GM10266 (cell line): ENCODE measurements at regions not wholly inside any gene's neighbourhood (a gene's known extent, or its start where the extent isn't known, plus 50 kb on each side); places are given as distances from the start of the nearest gene placed in this dataset.

ENCODE experiments used
- DNase-seq: peaks from one replicate; pipeline ENCODE4 v3.0.0; 2012; ENCODE audit errors: extremely low spot score
- TF ChIP-seq, protein P1 (sequence below): IDR thresholded peaks from 2 replicates; pipeline ENCODE4 v1.5.1; 2012; ENCODE audit warnings: mild to moderate bottlenecking, low read depth; ENCODE audit not compliant: control insufficient read depth, insufficient read depth; ENCODE audit errors: missing control alignments

DNA sequence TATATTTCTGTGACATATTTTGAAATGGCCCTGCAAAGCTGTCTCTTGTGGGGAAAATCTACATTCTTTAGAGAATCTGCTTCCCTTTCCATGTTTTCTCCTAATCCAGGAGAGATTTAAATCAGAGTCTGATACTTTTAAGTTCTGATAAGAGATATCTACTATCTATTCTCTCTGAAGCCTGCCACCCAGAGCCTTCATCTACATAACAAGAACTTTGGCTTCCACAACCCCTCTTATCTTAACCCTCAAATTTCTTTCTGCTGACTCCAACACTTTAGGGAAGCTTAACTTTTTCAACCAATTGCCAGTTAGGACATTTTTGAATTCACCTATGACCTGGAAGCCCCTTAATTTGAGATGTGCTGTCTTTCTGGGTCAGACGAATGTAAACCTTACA is 965.2 kb downstream of the TBC1D22A start:
- DNase-seq, result no peak
- TF ChIP-seq, protein P1, sequence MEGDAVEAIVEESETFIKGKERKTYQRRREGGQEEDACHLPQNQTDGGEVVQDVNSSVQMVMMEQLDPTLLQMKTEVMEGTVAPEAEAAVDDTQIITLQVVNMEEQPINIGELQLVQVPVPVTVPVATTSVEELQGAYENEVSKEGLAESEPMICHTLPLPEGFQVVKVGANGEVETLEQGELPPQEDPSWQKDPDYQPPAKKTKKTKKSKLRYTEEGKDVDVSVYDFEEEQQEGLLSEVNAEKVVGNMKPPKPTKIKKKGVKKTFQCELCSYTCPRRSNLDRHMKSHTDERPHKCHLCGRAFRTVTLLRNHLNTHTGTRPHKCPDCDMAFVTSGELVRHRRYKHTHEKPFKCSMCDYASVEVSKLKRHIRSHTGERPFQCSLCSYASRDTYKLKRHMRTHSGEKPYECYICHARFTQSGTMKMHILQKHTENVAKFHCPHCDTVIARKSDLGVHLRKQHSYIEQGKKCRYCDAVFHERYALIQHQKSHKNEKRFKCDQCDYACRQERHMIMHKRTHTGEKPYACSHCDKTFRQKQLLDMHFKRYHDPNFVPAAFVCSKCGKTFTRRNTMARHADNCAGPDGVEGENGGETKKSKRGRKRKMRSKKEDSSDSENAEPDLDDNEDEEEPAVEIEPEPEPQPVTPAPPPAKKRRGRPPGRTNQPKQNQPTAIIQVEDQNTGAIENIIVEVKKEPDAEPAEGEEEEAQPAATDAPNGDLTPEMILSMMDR, result no peak

DNA sequence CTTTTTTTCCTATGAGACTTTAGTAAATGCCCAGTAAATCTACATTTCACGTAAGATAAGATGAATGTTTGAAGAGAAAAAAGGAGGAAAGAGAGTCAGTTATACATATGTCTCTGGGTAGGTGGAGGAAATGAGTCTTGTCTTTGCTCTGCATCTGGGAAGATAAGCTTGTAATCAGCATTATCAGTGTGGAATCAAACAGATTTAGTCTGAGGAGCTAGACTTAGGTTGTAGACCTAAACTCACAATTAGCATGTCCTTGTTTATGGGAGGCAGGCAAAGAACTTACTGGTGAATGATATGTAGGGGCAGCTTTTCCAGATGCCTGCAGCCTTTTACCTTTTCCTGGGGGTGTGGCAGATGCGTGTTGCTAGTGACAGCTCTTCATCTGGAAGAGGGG is 962.3 kb downstream of the TBC1D22A start:
- TF ChIP-seq, protein P1, result no peak
- no peak for DNase-seq

DNA sequence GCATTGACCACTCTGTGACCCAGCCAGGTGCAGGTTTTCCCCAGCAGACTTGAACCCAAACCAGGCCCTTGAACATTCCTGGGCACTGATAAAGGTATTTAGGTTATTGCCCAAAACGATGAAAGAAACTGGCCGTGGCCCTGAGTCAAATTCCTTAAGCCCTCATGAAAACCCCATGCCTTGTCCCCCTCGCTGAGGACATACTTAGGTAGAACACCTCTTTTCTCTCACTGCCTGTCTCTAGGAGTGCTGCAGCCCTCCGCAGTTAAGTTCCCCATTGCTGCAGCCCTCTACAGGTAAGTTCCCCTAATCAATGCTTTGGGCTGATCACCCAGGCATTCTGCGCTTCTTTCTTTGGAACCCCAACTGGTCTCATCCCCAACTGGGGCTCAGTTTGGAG is 961.6 kb downstream of the TBC1D22A start:
- DNase-seq, result no peak
- TF ChIP-seq, protein P1, result no peak

DNA sequence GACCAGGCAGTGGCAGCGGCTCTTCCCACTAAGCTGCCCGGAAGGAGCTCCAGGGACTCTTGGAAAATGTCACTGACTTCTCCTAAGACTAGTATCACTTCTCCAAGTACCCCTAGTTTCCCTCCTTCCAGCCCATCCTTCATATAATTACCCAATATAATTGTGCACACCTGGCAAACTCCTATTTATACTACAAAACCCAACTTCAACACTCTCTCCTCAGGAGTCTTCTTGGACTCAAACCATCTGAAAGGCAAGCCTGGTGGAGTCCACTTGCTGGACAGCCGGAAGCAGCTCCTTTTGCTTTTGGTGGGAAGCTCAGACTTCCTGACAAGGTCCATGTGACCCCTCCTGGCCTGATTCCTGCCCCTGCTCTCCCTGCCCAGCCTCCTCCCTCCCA is 955.9 kb downstream of the TBC1D22A start:
- TF ChIP-seq, protein P1, result no peak
- DNase-seq, result no peak

DNA sequence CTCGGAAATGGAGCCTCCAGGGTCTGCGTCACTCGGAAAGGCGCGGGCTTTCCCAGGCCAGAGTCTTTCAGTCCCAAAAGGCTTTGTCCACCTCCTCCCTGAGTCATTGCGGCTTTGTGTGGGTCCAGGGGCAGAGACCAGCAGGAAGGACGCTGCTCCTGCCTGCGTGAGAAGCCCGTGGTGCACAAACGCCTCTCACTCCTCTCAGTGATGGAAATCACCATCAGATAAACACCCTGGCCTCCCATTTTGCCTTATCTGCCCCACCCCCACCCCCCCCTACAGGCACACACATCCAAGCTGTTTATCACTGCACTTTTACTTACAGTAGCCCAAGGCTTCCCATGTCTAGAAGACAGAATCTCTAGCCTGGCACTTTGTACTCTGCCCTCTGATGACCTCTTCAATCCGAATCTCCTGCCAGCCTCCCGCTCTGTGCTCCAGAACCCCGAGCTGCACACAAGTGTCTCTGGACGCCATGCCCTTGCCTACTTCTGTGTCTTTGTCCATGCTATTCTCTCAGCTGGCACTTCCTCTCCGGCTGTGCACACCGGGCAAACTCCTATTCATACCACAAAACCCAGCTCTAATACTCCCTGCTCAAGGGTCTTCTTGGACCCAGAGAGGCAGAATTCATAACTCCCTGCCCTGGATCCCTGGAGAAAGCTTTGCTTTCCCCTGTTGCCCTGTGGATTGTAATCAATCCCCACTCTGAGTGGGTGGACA is 954.6 kb downstream of the TBC1D22A start:
- DNase-seq, result no peak
- TF ChIP-seq, protein P1, result no peak

DNA sequence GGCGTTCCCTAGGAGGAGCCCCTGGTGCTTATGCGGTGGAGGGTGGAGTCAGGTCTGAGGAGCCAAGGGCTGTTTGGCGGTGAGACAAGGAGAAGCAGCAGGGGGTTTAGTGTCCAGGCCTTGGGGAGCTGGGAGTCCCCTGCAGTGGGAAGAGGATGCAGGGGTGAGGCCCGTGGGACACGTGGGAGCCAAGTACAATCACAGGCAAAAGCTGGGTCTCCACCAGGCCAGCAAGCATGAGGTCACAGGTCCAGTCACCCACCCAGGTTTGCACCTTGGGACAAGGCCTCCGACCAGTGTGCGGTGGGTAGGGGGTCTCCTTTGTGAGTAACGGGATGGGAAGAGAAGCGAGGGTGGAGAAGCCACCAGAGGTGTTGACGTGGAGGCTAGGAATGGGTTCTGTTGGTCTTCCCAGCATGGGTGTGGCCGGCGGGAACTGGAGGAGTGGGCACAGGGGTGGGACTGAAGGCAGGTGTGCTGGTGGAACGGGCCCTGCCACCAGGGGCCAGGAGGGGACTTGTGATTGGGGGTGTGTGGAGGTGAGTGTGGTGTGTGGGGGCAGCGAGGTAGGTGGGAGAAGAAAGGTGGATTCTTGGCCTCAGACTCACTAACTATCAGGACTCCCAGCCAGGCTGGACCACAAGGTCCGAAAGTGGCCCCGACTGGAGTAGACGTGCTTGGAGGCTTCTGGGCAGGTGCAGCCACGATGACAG is 953.6 kb downstream of the TBC1D22A start:
- no peak for DNase-seq
- TF ChIP-seq, protein P1, result no peak

DNA sequence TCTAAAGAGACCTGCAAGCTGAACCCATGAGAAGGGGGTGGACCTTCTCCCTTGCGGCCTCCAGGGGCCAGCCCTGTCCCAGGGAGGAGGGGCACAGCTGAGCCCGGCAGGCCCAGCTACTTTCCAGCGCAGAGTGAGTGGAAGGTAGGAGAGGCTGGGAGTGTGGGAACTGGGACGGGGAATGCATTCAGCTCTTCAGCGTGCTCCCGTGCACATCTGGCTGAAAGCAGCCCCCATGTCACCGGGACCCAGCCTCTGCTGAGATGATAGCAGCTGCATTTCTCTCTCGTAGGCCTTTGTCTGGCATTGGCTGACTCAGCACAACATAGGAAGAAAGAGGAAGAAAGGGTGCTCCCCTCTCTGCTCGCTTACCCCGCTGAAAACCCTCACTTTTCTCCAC is 951.5 kb downstream of the TBC1D22A start:
- TF ChIP-seq, protein P1, result no peak
- no peak for DNase-seq
